D721Med (cell line): ENCODE measurements at regions not wholly inside any gene's neighbourhood (a gene's known extent, or its start where the extent isn't known, plus 50 kb on each side); places are given as distances from the start of the nearest gene placed in this dataset.

Source experiments
- DNase-seq: peaks from one replicate; pipeline ENCODE4 v3.0.0; 2011; ENCODE audit warnings: low spot score; ENCODE audit not compliant: insufficient read length
- FAIRE-seq: peaks from 2 replicates; lab custom pipeline; 2011; peaks lifted over from hg19 to GRCh38; lab: Jason Lieb, UNC
- TF ChIP-seq, protein P1 (sequence below): IDR thresholded peaks from 2 replicates; pipeline ENCODE4 v1.5.1; 2012; ENCODE audit warnings: mild to moderate bottlenecking, control low read depth; ENCODE audit not compliant: insufficient read depth; ENCODE audit errors: missing control alignments

DNA sequence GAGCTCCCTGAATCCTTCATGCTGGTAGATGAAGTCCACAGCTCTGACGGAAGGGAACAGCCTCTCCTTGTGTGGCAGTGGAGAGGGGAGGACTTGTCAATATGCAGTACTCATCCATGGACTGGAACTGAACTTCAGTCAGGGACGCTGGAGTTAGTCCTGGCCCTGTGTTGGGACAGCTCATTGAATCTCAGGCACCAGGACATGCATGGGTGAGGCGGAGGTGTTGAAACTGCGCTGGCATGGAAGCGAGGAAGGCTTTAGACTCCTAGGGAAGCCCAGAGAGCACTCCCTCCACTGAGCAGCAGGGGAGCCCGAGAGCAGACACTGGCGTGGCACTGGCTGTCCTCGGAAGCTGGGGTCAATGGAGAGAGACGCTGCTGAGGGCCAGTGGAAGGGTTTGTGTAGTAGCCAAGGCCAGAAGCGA is 161.3 kb upstream of the GGTLC1 start:
- DNase-seq: no peak
- no peak for FAIRE-seq
- TF ChIP-seq, protein P1, sequence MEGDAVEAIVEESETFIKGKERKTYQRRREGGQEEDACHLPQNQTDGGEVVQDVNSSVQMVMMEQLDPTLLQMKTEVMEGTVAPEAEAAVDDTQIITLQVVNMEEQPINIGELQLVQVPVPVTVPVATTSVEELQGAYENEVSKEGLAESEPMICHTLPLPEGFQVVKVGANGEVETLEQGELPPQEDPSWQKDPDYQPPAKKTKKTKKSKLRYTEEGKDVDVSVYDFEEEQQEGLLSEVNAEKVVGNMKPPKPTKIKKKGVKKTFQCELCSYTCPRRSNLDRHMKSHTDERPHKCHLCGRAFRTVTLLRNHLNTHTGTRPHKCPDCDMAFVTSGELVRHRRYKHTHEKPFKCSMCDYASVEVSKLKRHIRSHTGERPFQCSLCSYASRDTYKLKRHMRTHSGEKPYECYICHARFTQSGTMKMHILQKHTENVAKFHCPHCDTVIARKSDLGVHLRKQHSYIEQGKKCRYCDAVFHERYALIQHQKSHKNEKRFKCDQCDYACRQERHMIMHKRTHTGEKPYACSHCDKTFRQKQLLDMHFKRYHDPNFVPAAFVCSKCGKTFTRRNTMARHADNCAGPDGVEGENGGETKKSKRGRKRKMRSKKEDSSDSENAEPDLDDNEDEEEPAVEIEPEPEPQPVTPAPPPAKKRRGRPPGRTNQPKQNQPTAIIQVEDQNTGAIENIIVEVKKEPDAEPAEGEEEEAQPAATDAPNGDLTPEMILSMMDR: peak; percentile 32

DNA sequence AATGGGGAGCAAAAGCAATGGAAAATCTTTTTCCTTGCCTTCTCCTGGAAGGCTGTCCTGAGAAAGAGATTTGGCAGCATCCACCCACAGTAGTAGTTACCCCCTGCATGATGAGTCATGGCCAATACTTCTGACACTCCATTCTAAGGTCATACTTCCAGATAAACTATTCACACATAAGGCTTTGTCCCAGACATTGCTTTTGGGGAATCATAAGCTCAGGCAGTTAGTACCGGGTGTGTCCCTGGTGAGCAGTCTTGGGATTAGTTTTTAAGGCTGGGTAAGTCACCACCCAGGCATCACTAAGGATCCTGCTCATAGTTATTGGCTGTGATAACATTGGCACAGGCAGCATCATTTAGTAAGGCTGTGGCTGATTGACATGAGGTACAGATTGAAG is 160.6 kb upstream of the GGTLC1 start:
- TF ChIP-seq, protein P1: no peak
- FAIRE-seq: no peak
- DNase-seq: no peak

DNA sequence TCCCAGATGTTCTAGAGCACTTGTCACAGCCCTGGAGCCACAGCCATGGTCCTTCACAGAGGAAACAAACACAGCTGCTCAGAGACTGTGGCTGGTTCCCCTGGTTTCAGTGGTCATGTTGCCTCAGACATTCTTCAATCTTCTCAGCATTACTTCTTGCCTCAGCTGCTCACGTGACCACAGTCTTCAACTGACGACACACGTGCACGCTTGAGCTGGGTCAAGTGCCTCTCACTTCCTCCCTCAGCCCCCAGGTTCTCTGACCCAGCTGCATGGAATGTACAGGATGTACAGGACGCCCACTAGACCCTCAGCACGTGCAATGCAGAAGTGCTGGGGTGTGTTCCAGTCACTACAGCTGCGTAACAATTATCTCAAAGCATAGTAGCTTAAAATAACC is 159.8 kb upstream of the GGTLC1 start:
- DNase-seq (no peak), FAIRE-seq (no peak)
- TF ChIP-seq, protein P1: no peak

DNA sequence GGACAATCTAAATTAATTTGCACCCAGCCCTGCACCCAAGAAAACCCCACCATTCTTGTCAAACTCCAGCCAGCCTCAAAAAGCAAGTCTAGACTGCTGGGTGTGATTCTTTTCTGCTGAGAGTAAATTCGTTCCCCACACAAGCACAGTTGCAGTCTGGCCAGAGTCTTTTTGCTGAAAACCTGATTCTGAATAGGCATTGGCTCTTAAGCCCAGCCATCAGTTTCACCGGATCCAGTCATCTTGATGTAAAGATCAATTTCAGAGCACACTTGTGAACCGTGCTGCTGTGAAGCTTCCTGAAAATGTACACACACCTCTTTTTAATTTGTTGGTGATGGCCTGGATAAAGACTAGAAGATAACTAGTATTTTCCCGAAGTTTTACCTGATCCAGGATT is 159.4 kb upstream of the GGTLC1 start:
- no peak for FAIRE-seq
- TF ChIP-seq, protein P1: no peak
- no peak for DNase-seq

DNA sequence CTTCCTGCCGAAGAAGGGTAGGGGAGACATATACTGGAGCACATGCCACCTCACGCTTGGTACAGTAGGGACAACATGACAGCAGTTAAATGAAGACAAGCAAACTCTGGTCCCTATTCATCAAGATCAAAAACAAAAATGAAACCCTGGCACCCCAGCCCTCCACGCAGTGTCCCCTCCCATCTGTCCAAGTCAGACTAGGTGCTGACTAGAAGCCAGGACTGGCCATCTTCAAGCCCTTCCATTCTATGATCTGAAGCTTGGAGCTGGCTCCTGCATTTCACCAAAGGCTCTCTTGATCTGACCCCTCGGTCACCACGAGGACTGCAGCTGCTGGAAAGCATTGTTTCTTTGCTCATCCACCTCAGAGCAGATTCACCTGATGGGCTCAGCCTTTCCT is 158.9 kb upstream of the GGTLC1 start:
- TF ChIP-seq, protein P1: no peak
- DNase-seq: no peak
- FAIRE-seq: no peak

DNA sequence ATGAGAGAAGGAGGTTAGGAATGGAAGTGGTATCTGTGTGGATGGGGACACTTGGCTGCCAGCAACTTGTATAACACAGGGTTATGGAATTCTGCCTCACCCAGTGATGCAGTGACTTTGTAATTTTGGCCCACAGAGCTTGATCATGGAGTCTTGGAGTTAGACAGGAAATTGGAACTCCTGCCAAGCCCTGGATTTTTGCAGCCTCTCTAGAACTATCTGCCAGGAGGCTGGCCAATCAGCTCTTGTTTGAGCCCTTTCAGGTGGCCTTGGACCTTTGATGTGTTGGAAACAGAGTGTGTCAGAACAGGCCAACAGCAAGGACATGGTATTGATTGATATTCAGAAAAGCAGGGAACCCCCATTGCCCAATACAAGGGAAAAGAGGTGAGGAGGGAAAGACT is 157.7 kb upstream of the GGTLC1 start:
- TF ChIP-seq, protein P1: no peak
- DNase-seq (no peak), FAIRE-seq (no peak)

DNA sequence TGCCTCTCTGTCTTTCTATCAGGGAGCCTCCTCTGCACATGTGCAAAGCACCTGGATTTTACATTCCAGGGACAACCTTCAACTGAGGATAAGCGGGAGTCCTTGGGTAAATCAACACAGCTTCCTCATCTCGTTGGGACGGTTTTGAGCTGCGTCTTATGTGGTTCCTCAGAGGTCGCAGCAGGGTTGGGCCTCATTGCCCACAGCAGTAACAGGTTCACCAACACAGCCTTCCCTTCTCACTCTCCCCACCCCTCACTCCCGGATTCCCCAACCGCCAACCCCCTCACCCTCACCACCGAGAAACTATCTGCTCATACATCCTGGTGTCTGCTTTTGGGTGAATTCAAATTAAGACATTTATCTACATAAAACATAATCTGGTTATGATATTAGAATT is 155.8 kb upstream of the GGTLC1 start:
- no peak for DNase-seq
- TF ChIP-seq, protein P1: no peak
- no peak for FAIRE-seq
